NCI-H2081 (cell line): ENCODE measurements at regions not wholly inside any gene's neighbourhood (a gene's known extent, or its start where the extent isn't known, plus 50 kb on each side); places are given as distances from the start of the nearest gene placed in this dataset.
"Not testable (repeated sequence)": the region's sequence is repeated elsewhere in the genome, so short reads cannot be mapped to it uniquely, and the experiment has no call there.

Experiments used
- DNase-seq, 2 experiments: peaks; one replicate each; lab custom pipeline; 2025; lab: John Stamatoyannopoulos, UW

DNA sequence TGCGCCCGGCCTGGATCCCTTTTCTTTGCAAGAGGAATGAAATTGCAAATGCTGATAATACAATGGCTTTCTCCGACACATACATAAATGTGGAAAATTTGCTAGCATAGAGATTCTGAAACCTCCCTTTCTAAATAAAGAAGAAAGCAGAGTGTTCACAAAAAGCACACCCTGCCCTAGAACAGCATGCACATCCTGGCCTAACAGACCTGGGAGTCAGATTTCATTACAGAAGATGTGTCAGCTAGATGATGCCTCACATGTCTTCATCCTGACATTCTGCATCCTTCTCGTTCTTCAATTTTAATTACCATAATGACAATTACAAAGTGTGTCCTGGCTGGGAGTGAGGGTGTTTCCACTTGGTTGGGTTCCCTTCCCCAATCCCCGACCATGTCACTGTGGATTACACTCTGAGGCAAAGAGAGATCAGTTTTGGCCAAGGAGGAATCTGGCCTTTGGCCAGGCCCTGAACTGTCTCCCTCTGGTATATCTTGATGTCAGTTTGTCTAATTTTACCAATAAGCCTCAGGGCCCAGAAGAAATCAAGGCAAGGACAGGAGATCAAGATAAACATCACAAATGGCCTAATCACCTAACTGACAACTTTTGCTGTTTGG lies 104.9 kb upstream of the SPATA12 start:
- DNase-seq = no peak

DNA sequence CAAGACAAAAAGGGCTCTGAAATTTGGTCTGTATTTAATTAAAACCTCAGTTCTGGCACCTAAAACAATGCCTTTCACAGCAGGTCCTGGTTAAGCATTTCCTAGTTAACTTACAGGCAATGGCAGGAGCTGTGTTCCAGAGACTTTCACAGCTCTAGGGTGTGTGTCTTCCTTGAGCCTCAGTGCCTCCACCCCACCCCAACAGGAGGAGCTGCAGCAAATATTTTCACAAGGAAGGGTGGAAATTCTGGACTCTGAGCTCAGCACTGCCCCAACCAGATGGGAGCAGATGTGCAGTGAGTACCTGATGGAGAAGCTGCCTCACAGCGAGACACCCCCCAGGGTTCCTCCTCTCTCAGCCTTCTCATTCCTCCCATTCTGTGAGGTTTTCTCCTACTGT lies 106.3 kb upstream of the SPATA12 start:
- DNase-seq = no peak

DNA sequence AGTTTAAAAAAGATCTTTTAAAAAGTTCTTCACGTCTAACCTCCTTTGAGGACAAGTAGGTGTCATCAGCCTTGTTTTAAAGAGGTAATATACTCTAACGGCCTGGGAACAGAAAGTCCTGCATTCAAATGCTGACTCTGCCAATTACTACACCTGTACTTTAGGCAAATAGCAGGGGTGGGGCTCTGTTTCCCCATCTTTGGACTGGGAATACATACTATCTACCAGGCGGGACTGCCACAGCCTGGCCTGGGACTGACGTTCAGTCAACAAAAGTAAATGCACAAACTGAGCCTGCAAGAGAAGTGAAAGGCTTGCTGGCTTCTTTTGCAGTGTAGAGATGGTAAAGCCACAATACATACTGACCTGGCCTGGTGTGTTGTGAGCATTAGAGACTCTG lies 107.6 kb upstream of the SPATA12 start:
- DNase-seq = no peak

GRCh38 chr3:56952061-56952460 lies 108.4 kb upstream of the SPATA12 start:
- DNase-seq = no peak

- DNase-seq = no peak
Observed at GRCh38 chr3:56951366-56951765, 109.1 kb upstream of the SPATA12 start.

- not testable (repeated sequence) for DNase-seq
Observed at GRCh38 chr3:56945378-56945777, 115.1 kb upstream of the SPATA12 start.

DNA sequence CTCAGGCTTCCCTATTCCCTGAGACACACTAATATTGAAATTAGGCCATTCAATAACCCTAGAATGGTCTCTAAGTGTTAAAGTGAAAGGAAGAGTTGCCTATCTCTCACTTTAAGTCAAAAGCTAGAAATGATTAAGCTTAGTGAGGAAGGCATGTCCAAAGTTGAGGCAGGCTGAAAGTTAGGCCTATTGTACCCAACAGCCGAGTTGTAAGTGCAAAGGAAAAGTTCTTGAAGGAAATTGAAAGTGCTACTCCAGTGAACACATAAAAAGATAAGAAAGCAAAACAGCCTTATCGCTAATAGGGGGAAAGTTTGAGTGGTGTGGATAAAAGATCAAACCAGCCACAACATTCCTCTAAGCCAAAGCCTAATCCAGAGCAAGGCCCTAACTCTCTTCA lies 117.9 kb upstream of the SPATA12 start:
- no peak for DNase-seq

DNA sequence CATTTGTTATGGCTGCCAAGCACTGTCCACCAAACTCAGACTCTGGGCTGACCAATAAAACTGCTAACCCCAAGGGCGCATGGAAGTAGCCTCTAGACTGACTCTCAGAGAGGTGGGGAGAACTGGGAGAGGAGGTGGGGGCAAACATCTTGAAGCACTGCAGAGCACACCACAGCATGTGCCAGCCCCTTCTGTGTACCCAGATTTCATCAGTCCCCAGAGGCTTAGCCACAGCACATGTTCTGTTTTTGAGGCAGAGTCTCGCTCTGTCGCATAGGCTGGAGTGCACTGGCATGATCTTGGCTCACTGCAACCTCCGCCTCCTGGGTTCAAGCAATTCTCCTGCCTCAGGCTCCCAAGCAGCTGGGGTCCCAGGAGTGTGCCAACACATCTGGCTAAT lies 119.5 kb upstream of the SPATA12 start:
- DNase-seq = no peak

- no peak for DNase-seq
Observed at GRCh38 chr3:56940321-56940720, 120.1 kb upstream of the SPATA12 start.

GRCh38 chr3:56939834-56940233 lies 120.6 kb upstream of the SPATA12 start:
- DNase-seq = no peak

DNA sequence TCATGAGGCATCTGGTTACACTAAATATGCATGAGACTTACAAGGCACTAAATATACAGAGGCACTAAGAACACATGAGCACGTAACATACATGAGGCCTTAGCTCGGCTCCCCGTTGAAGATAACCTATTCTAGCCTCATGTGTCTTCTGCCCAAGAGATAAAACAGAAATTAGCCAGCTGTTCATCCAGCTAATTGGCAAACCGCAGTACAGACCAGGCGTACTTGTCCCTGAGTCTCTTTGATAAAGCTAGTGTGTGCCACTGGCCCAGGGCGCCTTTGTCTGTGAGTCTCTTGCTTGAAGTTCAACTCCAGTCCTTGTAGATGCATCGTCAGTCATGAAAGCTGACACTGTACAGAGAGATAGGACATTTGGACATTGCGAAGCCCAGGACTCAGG lies 121.9 kb upstream of the SPATA12 start:
- DNase-seq = no peak

DNA sequence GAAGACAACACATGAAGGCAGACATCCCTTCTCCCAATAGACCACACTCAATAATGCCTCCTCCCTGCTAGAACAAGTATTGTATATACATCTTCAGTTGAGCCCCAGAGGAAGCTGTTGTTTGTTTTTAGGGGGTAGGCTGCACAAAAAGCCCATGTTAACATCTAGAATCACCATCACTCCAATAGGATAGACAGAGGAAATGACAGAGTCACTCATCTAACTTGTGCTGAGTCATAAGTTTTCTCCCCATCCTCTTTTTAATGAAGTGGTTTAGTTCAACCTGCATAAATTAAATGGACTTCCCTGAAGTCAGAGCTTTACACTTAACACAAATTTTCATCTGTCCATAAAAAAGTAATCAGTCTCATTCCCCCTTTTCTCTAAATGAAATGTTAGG lies 122.9 kb upstream of the SPATA12 start:
- no peak for DNase-seq

DNA sequence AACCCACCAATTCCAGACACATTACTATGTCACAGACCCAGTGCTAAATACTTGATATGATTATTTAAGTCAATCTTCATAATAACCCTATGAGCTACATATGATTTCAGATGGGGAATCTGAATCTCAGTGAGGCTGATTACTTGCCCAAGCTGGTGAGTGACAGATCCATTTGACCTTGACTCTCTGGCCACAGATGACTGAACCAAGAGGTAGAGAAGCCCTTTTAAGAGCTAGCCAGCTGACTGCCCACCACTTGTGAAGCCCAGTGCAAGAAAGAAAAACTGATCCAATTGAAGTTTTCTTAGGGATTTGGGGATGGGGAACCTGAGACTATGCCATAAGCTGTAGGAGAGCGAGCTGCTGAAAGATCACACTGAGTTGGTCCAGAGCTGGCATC lies 124.7 kb upstream of the SPATA12 start:
- no peak for DNase-seq

GRCh38 chr3:56934481-56934880 lies 126.0 kb upstream of the SPATA12 start:
- not testable (repeated sequence) for DNase-seq

GRCh38 chr3:56933803-56934202 lies 126.7 kb upstream of the SPATA12 start:
- DNase-seq = no peak

GRCh38 chr3:56932866-56933265 lies 127.6 kb upstream of the SPATA12 start:
- DNase-seq = no peak

GRCh38 chr3:56931836-56932235 lies 128.6 kb upstream of the SPATA12 start:
- no peak for DNase-seq

- no peak for DNase-seq
Observed at GRCh38 chr3:56930706-56931105, 129.0 kb upstream of the ARHGEF3 start.

- DNase-seq = no peak
Observed at GRCh38 chr3:56929809-56930615, 128.3 kb upstream of the ARHGEF3 start.

- no peak for DNase-seq
Observed at GRCh38 chr3:56928379-56929068, 126.8 kb upstream of the ARHGEF3 start.

DNA sequence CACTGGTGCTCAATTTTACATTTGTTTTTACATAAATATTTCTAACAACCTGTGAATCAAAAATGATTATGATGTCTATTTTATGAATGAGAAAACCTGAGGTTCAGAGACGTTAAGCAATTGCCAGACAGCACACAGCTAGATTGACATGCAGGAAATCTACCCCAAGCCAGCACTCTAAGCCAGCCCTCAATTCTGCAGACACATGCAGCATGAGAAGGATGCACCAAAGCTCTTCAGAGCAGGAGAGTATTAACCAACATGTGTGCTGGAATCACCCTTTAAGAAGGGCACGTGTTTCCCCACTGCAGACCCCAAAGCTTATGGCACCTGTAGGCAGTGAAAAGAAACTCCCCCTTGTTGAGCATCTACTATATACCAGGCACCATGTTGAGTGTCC lies 126.1 kb upstream of the ARHGEF3 start:
- DNase-seq = no peak

DNA sequence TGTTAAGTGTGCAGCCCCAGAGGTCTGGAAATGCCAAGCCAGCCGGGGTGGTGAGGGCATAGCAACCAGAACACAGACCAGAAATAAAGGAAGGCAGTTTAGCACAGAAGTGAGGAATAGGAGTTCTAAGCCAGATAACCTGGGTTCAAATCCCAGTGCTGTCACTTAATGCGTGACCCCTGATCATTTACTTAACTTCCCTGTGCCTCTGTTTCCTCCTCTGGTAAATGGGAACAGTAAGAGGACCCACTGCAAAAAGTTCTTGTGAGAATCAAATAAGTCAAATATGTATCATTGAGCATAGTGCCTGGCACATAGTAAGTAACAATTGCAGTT lies 125.2 kb upstream of the ARHGEF3 start:
- no peak for DNase-seq

DNA sequence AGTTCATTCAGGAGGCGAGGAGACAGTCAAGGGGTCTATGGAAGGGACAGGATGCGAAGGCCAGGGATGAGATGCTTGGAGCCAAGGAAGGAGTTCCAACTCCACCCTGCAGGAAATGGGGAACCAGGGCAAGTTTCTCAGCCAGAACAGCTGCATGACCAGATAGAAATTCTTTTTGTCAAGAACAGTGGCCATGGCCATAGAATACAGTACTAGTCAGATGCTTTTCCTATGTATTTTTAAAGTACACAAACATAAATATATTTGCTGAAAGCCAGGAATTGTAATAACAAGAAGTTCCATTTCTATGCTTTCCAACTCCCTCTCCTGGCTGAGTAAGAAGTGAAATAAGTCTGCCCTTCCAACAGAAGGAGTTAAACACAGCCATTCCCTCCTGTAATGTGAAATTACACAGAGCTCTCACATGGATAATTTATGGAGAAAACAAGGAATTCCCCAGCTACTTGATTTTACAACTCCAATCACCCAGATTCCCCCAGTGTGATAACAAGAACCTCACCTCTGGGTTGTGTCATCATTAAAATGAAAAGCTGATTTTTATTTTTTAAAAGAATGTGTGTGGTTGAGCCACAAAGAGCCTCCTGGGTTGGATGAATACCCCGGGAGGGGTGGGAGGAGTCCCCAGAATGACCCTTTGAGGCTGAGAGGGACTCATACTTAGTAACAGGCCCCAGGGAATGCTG lies 124.6 kb upstream of the ARHGEF3 start:
- no peak for DNase-seq
